Daoy (cell line): ENCODE measurements at regions not wholly inside any gene's neighbourhood (a gene's known extent, or its start where the extent isn't known, plus 50 kb on each side); places are given as distances from the start of the nearest gene placed in this dataset.

ENCODE experiments used
- DNase-seq: peaks from one replicate; pipeline ENCODE4 v3.0.0-alpha.2; 2015; ENCODE audit warnings: low read depth

- no peak for DNase-seq
These were observed 150.3 kb upstream of the SLITRK3 start for GRCh38 chr3:165346503-165346902.

DNA sequence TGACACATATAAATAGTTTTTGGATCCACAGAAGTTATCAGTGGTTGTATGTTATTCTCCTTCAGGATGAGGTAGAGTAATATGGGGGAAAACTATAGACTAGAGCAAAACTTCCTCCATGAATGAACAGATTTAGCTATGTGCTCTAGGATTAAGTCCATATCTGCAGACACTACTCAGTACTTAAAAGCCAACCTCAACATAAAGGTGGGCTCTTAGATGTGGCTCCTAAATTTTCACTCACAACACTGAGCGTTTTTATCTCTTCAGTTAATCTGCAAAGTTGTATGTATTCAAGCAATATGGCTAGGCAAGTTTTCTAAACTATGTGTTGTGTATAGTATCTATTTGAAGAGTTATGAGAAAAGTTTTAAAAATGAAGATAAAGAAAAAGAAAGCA lies 147.0 kb upstream of the SLITRK3 start:
- DNase-seq, result no peak

GRCh38 chr3:165339753-165340152 lies 143.6 kb upstream of the SLITRK3 start:
- no peak for DNase-seq

- DNase-seq, result no peak
These were observed 140.6 kb upstream of the SLITRK3 start for GRCh38 chr3:165336786-165337185.
